ENCODE measurements at regions not wholly inside any gene's neighbourhood (a gene's known extent, or its start where the extent isn't known, plus 50 kb on each side); places are given as distances from the start of the nearest gene placed in this dataset.

- TF ChIP-seq ZNF121 (CRISPR knock-in tag; IDR thresholded peaks at IDR 0.05), result no peak
- no peak for TF ChIP-seq CTCF (IDR thresholded peaks at IDR 0.05)
- no peak for TF ChIP-seq HMGA2 (CRISPR knock-in tag; IDR thresholded peaks at IDR 0.05)
- no peak for TF ChIP-seq ATF2 (CRISPR knock-in tag; IDR thresholded peaks at IDR 0.05; ENCODE audit: borderline replicate concordance, low read depth)
- no peak for TF ChIP-seq GTF2I (CRISPR knock-in tag; conservative IDR thresholded peaks at IDR 0.05)
- no peak for TF ChIP-seq ATF3 (CRISPR knock-in tag; conservative IDR thresholded peaks at IDR 0.05)
- no peak for TF ChIP-seq E2F4 (CRISPR knock-in tag; IDR thresholded peaks at IDR 0.05; ENCODE audit: borderline replicate concordance, low read depth)
- no peak for TF ChIP-seq ESRRA (CRISPR knock-in tag; IDR thresholded peaks at IDR 0.05; ENCODE audit: borderline replicate concordance)
- TF ChIP-seq CREB1 (CRISPR knock-in tag; IDR thresholded peaks at IDR 0.05), result no peak
- TF ChIP-seq PRDM15 (CRISPR knock-in tag; IDR thresholded peaks at IDR 0.05), result no peak
- no peak for TF ChIP-seq MAX (CRISPR knock-in tag; IDR thresholded peaks at IDR 0.05)
- TF ChIP-seq E2F1 (CRISPR knock-in tag; IDR thresholded peaks at IDR 0.05), result no peak
- no peak for TF ChIP-seq TP53 (CRISPR knock-in tag; IDR thresholded peaks at IDR 0.05)
These were observed 546.7 kb upstream of the ADAMTS9 start for GRCh38 chr3:65234499-65234898.

All from WTC11 (cell line).